ENCODE measurements at regions not wholly inside any gene's neighbourhood (a gene's known extent, or its start where the extent isn't known, plus 50 kb on each side); places are given as distances from the start of the nearest gene placed in this dataset.

DNA sequence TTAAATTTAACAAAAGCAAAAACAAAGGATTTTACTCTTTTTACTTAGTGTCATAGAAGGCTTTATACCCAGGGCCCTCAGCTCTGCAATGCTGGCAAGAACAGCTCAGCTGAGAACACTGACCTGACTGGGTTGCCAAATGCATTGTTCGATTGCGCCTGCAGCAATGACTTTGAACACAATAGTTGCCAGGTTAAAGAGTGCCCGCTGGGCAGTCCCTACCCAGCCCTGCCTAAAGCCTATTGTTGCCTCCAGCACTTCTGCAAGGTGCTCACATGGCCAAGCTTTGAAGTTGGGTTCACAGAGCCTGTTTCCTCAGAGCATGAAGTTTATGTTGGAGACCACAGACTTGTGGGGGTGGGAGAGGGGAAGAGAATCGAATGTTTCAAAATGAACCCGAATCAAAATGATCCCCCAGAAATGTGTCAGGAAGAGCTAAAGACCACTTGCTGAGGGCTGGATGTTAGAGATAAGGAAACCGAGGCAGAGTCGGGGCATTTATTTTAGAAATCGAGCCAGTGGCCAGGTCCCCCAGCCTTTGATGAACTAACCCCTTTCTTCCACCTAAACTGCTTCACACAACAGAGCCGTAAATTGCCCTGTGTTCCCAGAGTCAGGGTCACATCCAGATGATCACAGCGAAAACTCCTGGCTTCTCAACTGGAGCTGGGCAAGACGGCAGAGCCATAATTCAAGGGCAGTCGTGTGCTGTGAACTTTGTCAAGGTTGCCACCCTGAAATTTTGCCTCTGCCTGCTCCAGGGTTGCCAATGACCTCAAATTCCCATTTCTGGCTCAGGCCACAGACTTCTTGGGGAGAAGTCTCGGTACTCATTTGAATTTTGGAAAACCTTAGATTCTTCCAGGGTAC is 55.0 kb downstream of the FOXA2 start:
- no peak for DNase-seq (ENCODE audit: low read depth)
- H3K4me3 ChIP-seq (ENCODE audit: low read length): no peak overlapping the region
- TF ChIP-seq, protein P1, sequence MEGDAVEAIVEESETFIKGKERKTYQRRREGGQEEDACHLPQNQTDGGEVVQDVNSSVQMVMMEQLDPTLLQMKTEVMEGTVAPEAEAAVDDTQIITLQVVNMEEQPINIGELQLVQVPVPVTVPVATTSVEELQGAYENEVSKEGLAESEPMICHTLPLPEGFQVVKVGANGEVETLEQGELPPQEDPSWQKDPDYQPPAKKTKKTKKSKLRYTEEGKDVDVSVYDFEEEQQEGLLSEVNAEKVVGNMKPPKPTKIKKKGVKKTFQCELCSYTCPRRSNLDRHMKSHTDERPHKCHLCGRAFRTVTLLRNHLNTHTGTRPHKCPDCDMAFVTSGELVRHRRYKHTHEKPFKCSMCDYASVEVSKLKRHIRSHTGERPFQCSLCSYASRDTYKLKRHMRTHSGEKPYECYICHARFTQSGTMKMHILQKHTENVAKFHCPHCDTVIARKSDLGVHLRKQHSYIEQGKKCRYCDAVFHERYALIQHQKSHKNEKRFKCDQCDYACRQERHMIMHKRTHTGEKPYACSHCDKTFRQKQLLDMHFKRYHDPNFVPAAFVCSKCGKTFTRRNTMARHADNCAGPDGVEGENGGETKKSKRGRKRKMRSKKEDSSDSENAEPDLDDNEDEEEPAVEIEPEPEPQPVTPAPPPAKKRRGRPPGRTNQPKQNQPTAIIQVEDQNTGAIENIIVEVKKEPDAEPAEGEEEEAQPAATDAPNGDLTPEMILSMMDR (conservative IDR thresholded peaks at IDR 0.05; ENCODE audit: low read length): no peak

DNA sequence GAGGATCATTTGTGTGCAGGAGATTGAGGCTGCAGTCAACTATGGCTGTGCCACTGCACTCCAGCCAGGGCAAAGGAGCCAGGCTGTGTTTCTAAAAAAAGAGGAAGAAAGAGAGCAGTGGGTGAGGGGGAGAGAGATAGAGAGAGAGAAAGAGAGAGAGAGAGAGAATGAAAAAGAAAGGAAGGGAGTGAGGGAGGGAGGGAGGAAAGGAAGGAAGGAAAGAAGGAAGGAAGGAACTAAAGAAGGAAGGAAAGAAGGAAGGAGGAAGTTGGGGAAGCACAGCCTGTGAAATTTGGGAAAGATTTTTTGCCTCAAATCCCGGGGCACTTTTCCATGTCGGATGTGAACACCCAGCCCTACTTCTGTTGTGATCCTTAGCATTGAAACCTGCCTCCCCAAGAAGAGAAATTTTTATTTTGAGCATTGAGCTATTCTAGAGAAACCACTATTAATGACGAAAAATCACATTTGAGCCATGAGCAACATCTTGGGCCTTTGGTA is 57.8 kb downstream of the FOXA2 start:
- DNase-seq (ENCODE audit: low read depth): no peak
- H3K4me3 ChIP-seq (ENCODE audit: low read length): no peak overlapping the region
- TF ChIP-seq, protein P1 (conservative IDR thresholded peaks at IDR 0.05; ENCODE audit: low read length): no peak

DNA sequence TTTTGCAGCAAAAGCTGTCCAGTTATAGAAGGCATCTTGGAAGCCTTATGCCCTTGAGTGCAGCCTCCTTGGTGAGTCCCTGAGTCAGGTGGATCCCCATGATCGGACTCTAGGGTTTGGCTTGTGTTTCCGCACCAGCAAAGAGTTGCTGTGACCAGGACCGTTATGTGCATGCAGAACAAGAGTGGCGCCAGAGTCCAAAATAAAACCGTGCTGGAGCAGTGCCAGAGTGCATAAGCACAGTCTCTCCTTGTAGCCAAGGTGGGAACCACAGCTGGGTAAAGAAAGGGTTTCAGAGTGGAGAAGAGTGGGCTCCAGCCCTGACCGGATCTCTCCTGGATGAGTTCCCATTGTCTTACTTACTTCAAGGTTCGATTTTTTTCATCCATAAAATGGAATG is 58.6 kb downstream of the FOXA2 start:
- no peak for DNase-seq (ENCODE audit: low read depth)
- TF ChIP-seq, protein P1 (conservative IDR thresholded peaks at IDR 0.05; ENCODE audit: low read length): no peak
- no peak overlapping the region for H3K4me3 ChIP-seq (ENCODE audit: low read length)

DNA sequence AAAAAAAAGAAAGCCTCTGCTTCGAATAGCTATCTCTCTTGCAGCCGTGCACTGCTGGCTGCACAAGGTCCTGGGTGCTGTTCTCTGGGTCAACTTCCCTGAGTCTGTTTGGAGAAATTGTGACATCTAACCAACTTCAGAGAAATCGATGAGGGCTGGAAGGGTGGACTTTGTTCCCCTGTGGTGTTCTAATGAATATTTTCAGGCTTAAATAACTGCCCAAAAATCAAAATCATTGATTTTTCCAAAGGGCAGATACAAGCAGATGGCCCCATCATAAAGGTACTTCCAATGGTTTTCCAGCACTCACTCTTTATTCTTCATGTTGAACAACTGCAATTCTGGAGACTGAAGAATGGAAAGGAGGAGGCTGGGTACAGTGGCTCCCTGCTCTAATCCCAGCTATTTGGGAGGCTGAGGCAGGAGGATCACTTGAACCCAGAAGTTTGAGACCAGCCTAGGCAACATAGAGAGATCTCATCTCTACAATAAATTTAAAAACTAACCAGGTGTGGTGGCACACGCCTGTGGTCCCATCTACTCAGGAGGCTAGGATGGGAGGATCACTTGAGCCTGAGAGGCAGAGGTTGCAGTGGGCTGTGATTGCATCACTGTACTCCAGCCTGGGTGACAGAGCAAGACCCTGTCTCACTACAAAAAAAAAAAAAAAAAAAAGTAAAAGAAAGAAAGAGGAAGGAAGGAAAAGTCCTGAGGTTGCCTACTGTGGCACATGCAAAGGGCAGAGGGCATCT is 59.1 kb downstream of the FOXA2 start:
- TF ChIP-seq, protein P1 (conservative IDR thresholded peaks at IDR 0.05; ENCODE audit: low read length): no peak
- no peak for DNase-seq (ENCODE audit: low read depth)

DNA sequence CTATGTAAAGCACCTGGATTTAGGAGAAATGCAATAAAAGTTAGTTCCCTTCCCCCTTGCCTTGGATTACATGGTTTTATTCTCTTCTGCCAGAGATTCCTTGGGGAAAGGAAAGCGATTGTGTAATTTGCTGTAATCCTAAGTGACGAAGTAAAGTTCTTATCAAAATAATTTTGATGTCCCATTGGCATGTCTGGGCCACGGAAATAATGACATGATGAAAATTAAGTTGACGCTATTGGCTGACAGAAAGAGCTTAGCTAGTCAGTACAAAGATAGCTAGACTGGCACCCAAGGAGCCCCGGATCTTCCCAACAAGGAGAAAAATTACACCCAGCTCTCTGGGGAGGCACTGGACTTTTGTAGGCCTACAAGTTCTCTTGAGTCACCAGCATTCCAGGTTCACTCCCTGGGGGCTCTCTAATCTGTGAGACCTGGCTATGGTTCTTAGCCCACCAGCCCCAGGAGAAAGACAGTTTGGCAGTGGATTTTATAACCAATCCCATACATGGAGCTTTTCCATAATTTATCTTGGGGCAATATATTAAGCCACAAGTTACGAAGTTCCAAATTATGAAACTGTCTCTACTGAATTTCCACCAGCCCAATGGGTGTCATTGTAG is 59.9 kb downstream of the FOXA2 start:
- no peak overlapping the region for H3K4me3 ChIP-seq (ENCODE audit: low read length)
- no peak for DNase-seq (ENCODE audit: low read depth)
- TF ChIP-seq, protein P1 (conservative IDR thresholded peaks at IDR 0.05; ENCODE audit: low read length): no peak

More for the DNA sequence above, 59.1 kb downstream of the FOXA2 start:
- H3K4me3 ChIP-seq (ENCODE audit: low read length): no peak overlapping the region

DNA sequence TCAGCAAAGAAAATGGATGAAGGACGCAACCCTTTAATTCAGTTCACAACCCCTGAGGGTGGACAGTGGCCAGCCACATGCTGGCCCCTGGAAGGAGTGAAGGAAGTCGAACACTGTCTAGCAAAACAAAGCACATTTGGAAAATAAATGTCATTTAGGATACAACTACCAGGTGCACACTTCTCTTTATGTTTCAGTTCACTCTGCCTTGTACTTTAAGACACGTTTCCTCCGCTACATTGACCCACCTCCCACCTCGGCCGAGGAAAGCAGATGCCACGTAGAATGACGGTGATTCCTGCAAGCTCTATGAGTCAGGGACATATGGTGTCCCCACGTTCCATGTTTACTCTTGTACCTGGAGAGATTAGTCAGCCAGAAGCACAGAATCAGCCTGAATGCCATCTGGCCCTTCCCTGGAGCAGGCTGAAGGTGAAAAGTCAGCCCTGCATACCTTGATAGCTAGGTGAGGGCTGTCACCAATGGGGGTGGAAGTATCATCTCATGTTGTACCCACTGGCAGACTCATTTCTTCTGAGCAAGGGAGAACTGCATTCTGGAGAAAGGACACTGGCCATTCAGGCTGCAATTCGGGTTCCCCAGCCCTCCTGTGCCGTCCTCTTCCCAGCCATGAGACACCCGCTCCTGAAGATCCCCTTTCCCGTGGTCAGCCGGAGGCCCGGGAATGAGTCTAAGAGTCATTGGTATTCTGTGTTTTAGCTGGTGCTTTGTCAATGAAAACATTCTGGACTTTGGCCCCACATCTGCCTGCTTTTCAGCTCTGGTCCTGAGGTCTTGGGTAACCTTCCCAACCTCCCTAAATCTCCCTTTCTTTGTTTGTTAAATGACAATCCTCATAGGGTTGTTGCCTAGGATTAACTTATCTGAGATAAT is 60.6 kb downstream of the FOXA2 start:
- TF ChIP-seq, protein P1 (conservative IDR thresholded peaks at IDR 0.05; ENCODE audit: low read length): no peak
- DNase-seq (ENCODE audit: low read depth): no peak
- no peak overlapping the region for H3K4me3 ChIP-seq (ENCODE audit: low read length)
